A549 (cell line): ENCODE measurements at regions not wholly inside any gene's neighbourhood (a gene's known extent, or its start where the extent isn't known, plus 50 kb on each side); places are given as distances from the start of the nearest gene placed in this dataset.

Source experiments
- ATAC-seq, 2 experiments: fragments of 200-7000 bp in 1 of 2; fragments of >200 bp in 1 of 2; cut with Nextera tagmentation in 1 of 2; cut with Tn5 transposase in 1 of 2; 3 replicates each; pipeline versions ENCODE4 v1.8.0 to v1.9.1; 2018 to 2020; ENCODE audit warnings: mild to moderate bottlenecking in 1 of 2, moderate library complexity in 1 of 2
- CTCF ChIA-PET: fragments of 300-600 bp; sonication (Branson Sonifier 250); formaldehyde crosslinking; extraction: SDS; loops from one replicate; lab custom pipeline; 2021; ENCODE audit warnings: antibody characterized with exemption, inconsistent platforms; lab: Yijun Ruan, JAX
- POLR2A ChIA-PET: fragments of 350-600 bp; formaldehyde crosslinking; extraction: SDS; loops from one replicate; lab custom pipeline; 2021; ENCODE audit warnings: antibody characterized with exemption, inconsistent platforms; lab: Yijun Ruan, JAX
- DNase-seq, 2 experiments: peaks; one replicate each; pipeline versions ENCODE4 v3.0.0 to v3.0.0-alpha.2; 2011 to 2016; ENCODE audit warnings: low read depth in 1 of 2, low spot score in 1 of 2
- FAIRE-seq: peaks from 2 replicates; lab custom pipeline; 2011; peaks lifted over from hg19 to GRCh38; lab: Jason Lieb, UNC
- H3K27ac ChIP-seq, 2 experiments: fragments of >200 bp; sonication (Bioruptor Twin); formaldehyde crosslinking; 3 replicates each; pipeline ENCODE4 v1.5.1; 2016 to 2017
- H3K4me1 ChIP-seq: fragments of >200 bp; sonication (Bioruptor Twin); formaldehyde crosslinking; 3 replicates; pipeline ENCODE4 v1.6.1; 2016
- H3K4me2 ChIP-seq: fragments of >200 bp; sonication (Bioruptor Twin); formaldehyde crosslinking; 3 replicates; pipeline ENCODE4 v1.6.1; 2016
- H3K4me3 ChIP-seq: fragments of >200 bp; sonication (Bioruptor Twin); formaldehyde crosslinking; 3 replicates; pipeline ENCODE4 v1.5.1; 2016
- H3K9me3 ChIP-seq: fragments of >200 bp; sonication (Bioruptor Twin); formaldehyde crosslinking; 3 replicates; pipeline ENCODE4 v1.6.1; 2016
- ATOH8 ChIP-seq: fragments of 250-450 bp; sonication (Bioruptor Pico); IDR thresholded peaks from 2 replicates; pipeline ENCODE4 v1.5.0; 2020; ENCODE audit warnings: low read depth, mild to moderate bottlenecking, moderate library complexity
- BCL3 ChIP-seq: fragments of >200 bp; sonication (Bioruptor Twin); formaldehyde crosslinking; IDR thresholded peaks from 3 replicates; pipeline ENCODE4 v1.6.1; 2016
- CEBPB ChIP-seq, 2 experiments: fragments of >200 bp in 1 of 2; sonication (Bioruptor Twin) in 1 of 2; formaldehyde crosslinking in 1 of 2; IDR thresholded peaks; 2 replicates each; pipeline ENCODE4 v1.6.1; 2012 to 2016
- E2F6 ChIP-seq: IDR thresholded peaks from 2 replicates; pipeline ENCODE4 v1.6.1; 2012; ENCODE audit warnings: low read depth, borderline replicate concordance
- EHF ChIP-seq: fragments of 250-450 bp; sonication (Bioruptor Pico); IDR thresholded peaks from 2 replicates; pipeline ENCODE4 v1.5.0; 2020; ENCODE audit warnings: mild to moderate bottlenecking
- EP300 ChIP-seq, 2 experiments: fragments of >200 bp; sonication (Bioruptor Twin); formaldehyde crosslinking; IDR thresholded peaks; 2 replicates in 1 of 2; 3 replicates in 1 of 2; pipeline ENCODE4 v1.6.1; 2016 to 2017
- ESRRA ChIP-seq: fragments of 150-350 bp; IDR thresholded peaks from 2 replicates; pipeline ENCODE4 v1.6.1; 2014; ENCODE audit warnings: mild to moderate bottlenecking, low read length, borderline replicate concordance
- HES2 ChIP-seq: fragments of >200 bp; sonication (Bioruptor Twin); formaldehyde crosslinking; IDR thresholded peaks from 2 replicates; pipeline ENCODE4 v1.6.1; 2016
- MAX ChIP-seq: IDR thresholded peaks from 2 replicates; pipeline ENCODE4 v1.6.1; 2012
- REST ChIP-seq: fragments of 200-600 bp; sonication (generic); IDR thresholded peaks from 2 replicates; pipeline ENCODE4 v1.6.1; 2016; ENCODE audit warnings: antibody characterized with exemption, mild to moderate bottlenecking, moderate library complexity
- RNF2 ChIP-seq: fragments of 200-600 bp; sonication (generic); IDR thresholded peaks from 2 replicates; pipeline ENCODE4 v1.6.1; 2016; ENCODE audit warnings: low read depth, mild to moderate bottlenecking, antibody characterized with exemption, moderate library complexity, borderline replicate concordance
- SMC3 ChIP-seq: fragments of >200 bp; sonication (Bioruptor Twin); formaldehyde crosslinking; IDR thresholded peaks from 3 replicates; pipeline ENCODE4 v1.6.1; 2018; ENCODE audit warnings: inconsistent platforms
- TFCP2L1 ChIP-seq: fragments of 250-450 bp; sonication (Bioruptor Pico); IDR thresholded peaks from 2 replicates; pipeline ENCODE4 v1.5.0; 2021; ENCODE audit warnings: mild to moderate bottlenecking
- ZFP36 ChIP-seq: fragments of 450-650 bp; IDR thresholded peaks from 2 replicates; pipeline ENCODE4 v1.6.1; 2014; ENCODE audit warnings: borderline replicate concordance; ENCODE audit not compliant: partially characterized antibody
- ZNF302 ChIP-seq: fragments of 250-450 bp; sonication (Bioruptor Pico); IDR thresholded peaks from 2 replicates; pipeline ENCODE4 v1.9.0; 2021; ENCODE audit warnings: inconsistent platforms, mild to moderate bottlenecking, moderate library complexity
- WGBS: methylation state at CpG from one replicate; pipeline ENCODE4 v1.1.6; 2017; ENCODE audit errors: missing lambda C conversion rate; 5-methylcytosine and 5-hydroxymethylcytosine counted together

- H3K4me1 ChIP-seq = peaks cover 79% of the 10 kb centered on the region
- FAIRE-seq (no peak), ATAC-seq (no peak), DNase-seq (no peak)
- peak overlapping the region; percentile 74 to 85 for H3K27ac ChIP-seq
- WGBS = 91% methylated on average over 2 of the region's 2 CpGs
- TF ChIP-seq HES2 (no peak), E2F6 (no peak), MAX (no peak), TFCP2L1 (CRISPR knock-in tag) (no peak), REST (no peak), ZFP36 (no peak), ESRRA (no peak), CEBPB (IDR thresholded peaks at IDR 0.05) (no peak), EHF (no peak)
- ChIA-PET CTCF (interaction anchor here (2.8 to 8.3 kb wide), 2 partner anchors 212 to 451 kb away, joined by 9 to 97 read pairs; no protein-coding TSS in a partner anchor), POLR2A (no interaction called here)
- H3K9me3 ChIP-seq = no peaks in the 10 kb centered on the region
- peak overlapping the region; percentile 67; the same call in 2 of the 3 replicates for H3K4me2 ChIP-seq
- H3K4me3 ChIP-seq = no peak overlapping the region
Observed at GRCh38 chr10:21280971-21281572, 244.4 kb downstream of the SKIDA1 start.

GRCh38 chr10:21280037-21280436 lies 245.4 kb downstream of the SKIDA1 start:
- no peak for FAIRE-seq

GRCh38 chr10:21279217-21279575 lies 246.3 kb downstream of the SKIDA1 start:
- H3K4me2 ChIP-seq = peak overlapping the region; percentile 37
- ATAC-seq (peak; percentile 4 to 37; a peak in 4 of 6 replicates), DNase-seq (no peak), FAIRE-seq (no peak)
- POLR2A ChIA-PET = interaction anchor here (0.7 to 2.9 kb wide), 10 partner anchors 14 to 254 kb away, joined by 3 to 27 read pairs (median 3); partner anchors contain the start of gene SKIDA1
- H3K4me1 ChIP-seq = peaks cover 67% of the 10 kb centered on the region
- H3K4me3 ChIP-seq = no peak overlapping the region
- H3K9me3 ChIP-seq = no peaks in the 10 kb centered on the region
- TF ChIP-seq BCL3 = 0 out of 3 replicates have a peak, but pooled peaks have one; percentile 21
- no peak for TF ChIP-seq RNF2
- WGBS = 93% methylated on average over 3 of the region's 3 CpGs
- peak overlapping the region; percentile 74 to 85 for H3K27ac ChIP-seq
- CTCF ChIA-PET = interaction anchor here (0.6 to 8.3 kb wide), 62 partner anchors 8 to 673 kb away, joined by 3 to 97 read pairs (median 4); partner anchors contain the start of gene SKIDA1

More at GRCh38 chr10:21280037-21280436, 245.4 kb downstream of the SKIDA1 start:
- Histone ChIP-seq H3K4me1 (peaks cover 74% of the 10 kb centered on the region), H3K4me3 (no peak overlapping the region), H3K4me2 (no peak overlapping the region), H3K27ac (peak overlapping the region; percentile 74 to 85), H3K9me3 (no peaks in the 10 kb centered on the region)
- ChIA-PET CTCF (interaction anchor here (0.7 to 8.3 kb wide), 20 partner anchors 12 to 452 kb away, joined by 3 to 97 read pairs (median 5); no protein-coding TSS in a partner anchor), POLR2A (interaction anchor here (1.6 to 2.9 kb wide), 2 partner anchors 215 to 246 kb away, joined by 3 to 27 read pairs; partner anchors contain the start of gene SKIDA1)
- DNase-seq (no peak), ATAC-seq (no peak)
- WGBS = 87% methylated on average over 5 of the region's 5 CpGs
- TF ChIP-seq EP300 (IDR thresholded peaks at IDR 0.05) (no peak), RNF2 (no peak), ATOH8 (CRISPR knock-in tag) (no peak), SMC3 (no peak), ZNF302 (CRISPR knock-in tag) (no peak)
